GM19438 (cell line): ENCODE measurements at regions not wholly inside any gene's neighbourhood (a gene's known extent, or its start where the extent isn't known, plus 50 kb on each side); places are given as distances from the start of the nearest gene placed in this dataset.
"Not testable (repeated sequence)": the region's sequence is repeated elsewhere in the genome, so short reads cannot be mapped to it uniquely, and the experiment has no call there.

ENCODE experiments used
- ATAC-seq: cut with Tn5 transposase; IDR thresholded peaks from one replicate; pipeline ENCODE4 v1.9.1; 2021; ENCODE audit warnings: low read depth; ENCODE audit not compliant: unreplicated experiment

GRCh38 chr10:22158426-22158825, 59.4 kb downstream of the EBLN1 start:
- no peak for ATAC-seq

GRCh38 chr10:22156750-22157149, 61.1 kb downstream of the EBLN1 start:
- no peak for ATAC-seq

- no peak for ATAC-seq
Measured at GRCh38 chr10:22152403-22152802, 65.4 kb downstream of the EBLN1 start.

GRCh38 chr10:22150842-22151241, 67.0 kb downstream of the EBLN1 start:
- no peak for ATAC-seq

GRCh38 chr10:22148961-22149360, 68.9 kb downstream of the EBLN1 start:
- no peak for ATAC-seq

- not testable (repeated sequence) for ATAC-seq
Measured at GRCh38 chr10:22145873-22146272, 71.9 kb downstream of the EBLN1 start.

- no peak for ATAC-seq
Measured at GRCh38 chr10:22137542-22137941, 80.3 kb downstream of the EBLN1 start.

- ATAC-seq: no peak
Measured at GRCh38 chr10:22135591-22135990, 82.2 kb downstream of the EBLN1 start.

GRCh38 chr10:22133749-22134624, 83.8 kb downstream of the EBLN1 start:
- ATAC-seq: peak; percentile 74

GRCh38 chr10:22130824-22131223, 87.0 kb downstream of the EBLN1 start:
- not testable (repeated sequence) for ATAC-seq

GRCh38 chr10:22129612-22130011, 88.2 kb downstream of the EBLN1 start:
- not testable (repeated sequence) for ATAC-seq

- not testable (repeated sequence) for ATAC-seq
Measured at GRCh38 chr10:22121181-22121580, 96.6 kb downstream of the EBLN1 start.

- ATAC-seq: not testable (repeated sequence)
Measured at GRCh38 chr10:22120072-22120471, 97.7 kb downstream of the EBLN1 start.

- ATAC-seq: not testable (repeated sequence)
Measured at GRCh38 chr10:22119575-22119974, 98.2 kb downstream of the EBLN1 start.

- ATAC-seq: no peak
Measured at GRCh38 chr10:22111705-22112104, 106.1 kb downstream of the EBLN1 start.

GRCh38 chr10:22111260-22111659, 106.6 kb downstream of the EBLN1 start:
- ATAC-seq: no peak

- ATAC-seq: no peak
Measured at GRCh38 chr10:22110761-22111160, 107.1 kb downstream of the EBLN1 start.

- ATAC-seq: no peak
Measured at GRCh38 chr10:22105270-22105669, 101.7 kb upstream of the DNAJC1 start.

GRCh38 chr10:22103701-22104470, 100.4 kb upstream of the DNAJC1 start:
- peak; percentile 68 for ATAC-seq

- ATAC-seq: no peak
Measured at GRCh38 chr10:22097696-22098095, 94.2 kb upstream of the DNAJC1 start.

GRCh38 chr10:22091260-22091659, 87.7 kb upstream of the DNAJC1 start:
- not testable (repeated sequence) for ATAC-seq

- ATAC-seq: no peak
Measured at GRCh38 chr10:22087402-22087738, 83.8 kb upstream of the DNAJC1 start.
